22Rv1 (cell line): ENCODE measurements at regions not wholly inside any gene's neighbourhood (a gene's known extent, or its start where the extent isn't known, plus 50 kb on each side); places are given as distances from the start of the nearest gene placed in this dataset.

ENCODE experiments used
- H3K27ac ChIP-seq: fragments of 450-650 bp; 2 replicates; pipeline ENCODE4 v1.5.1; 2017
- ZFX ChIP-seq: fragments of 450-650 bp; IDR thresholded peaks from 2 replicates; pipeline ENCODE4 v1.6.1; 2017; ENCODE audit warnings: antibody characterized with exemption, borderline replicate concordance
- TF ChIP-seq, protein P1 (sequence below): fragments of 450-650 bp; IDR thresholded peaks from 2 replicates; pipeline ENCODE4 v1.5.1; 2017; ENCODE audit warnings: mild to moderate bottlenecking

DNA sequence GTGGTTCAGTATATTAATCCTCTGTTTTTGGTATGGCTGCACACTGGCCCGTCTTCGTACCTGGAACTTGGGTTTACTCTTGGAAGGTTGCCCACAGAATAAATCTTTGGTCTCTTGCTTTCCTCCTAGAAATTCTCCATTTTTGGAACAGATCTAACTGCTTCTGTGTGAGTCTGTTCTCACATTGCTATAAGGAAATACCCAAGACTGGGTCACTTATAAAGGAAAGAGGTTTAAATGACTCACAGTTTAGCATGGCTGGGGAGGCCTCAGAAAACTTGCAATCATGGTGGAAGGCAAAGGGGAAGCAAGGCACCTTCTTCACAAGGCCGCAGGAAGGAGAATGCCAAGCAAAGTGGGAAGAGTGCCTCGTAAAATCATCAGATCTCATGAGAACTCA lies 407.8 kb upstream of the PDE3A start:
- no peak overlapping the region for H3K27ac ChIP-seq
- TF ChIP-seq ZFX, result no peak
- TF ChIP-seq, protein P1, sequence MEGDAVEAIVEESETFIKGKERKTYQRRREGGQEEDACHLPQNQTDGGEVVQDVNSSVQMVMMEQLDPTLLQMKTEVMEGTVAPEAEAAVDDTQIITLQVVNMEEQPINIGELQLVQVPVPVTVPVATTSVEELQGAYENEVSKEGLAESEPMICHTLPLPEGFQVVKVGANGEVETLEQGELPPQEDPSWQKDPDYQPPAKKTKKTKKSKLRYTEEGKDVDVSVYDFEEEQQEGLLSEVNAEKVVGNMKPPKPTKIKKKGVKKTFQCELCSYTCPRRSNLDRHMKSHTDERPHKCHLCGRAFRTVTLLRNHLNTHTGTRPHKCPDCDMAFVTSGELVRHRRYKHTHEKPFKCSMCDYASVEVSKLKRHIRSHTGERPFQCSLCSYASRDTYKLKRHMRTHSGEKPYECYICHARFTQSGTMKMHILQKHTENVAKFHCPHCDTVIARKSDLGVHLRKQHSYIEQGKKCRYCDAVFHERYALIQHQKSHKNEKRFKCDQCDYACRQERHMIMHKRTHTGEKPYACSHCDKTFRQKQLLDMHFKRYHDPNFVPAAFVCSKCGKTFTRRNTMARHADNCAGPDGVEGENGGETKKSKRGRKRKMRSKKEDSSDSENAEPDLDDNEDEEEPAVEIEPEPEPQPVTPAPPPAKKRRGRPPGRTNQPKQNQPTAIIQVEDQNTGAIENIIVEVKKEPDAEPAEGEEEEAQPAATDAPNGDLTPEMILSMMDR, result no peak

DNA sequence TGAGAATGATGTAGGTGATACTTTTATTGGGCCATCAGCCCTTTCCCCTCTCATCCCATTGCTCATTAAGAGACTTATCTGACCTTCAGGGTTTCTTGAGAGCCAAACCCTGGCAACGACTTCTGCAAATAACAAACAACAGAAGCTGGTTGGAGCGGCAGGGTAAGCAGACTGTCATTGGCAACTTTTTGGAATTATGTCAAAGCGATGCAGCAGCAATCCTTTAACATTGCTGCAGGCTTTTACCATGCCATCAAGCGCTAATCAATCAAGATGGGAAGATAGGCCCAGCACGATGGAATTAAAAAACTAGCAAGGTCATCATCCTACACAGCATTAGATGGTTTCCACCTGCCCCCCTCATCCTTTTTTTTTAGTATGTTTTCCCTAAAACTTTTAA lies 406.1 kb upstream of the PDE3A start:
- TF ChIP-seq ZFX, result no peak
- TF ChIP-seq, protein P1, result no peak
- no peak overlapping the region for H3K27ac ChIP-seq

DNA sequence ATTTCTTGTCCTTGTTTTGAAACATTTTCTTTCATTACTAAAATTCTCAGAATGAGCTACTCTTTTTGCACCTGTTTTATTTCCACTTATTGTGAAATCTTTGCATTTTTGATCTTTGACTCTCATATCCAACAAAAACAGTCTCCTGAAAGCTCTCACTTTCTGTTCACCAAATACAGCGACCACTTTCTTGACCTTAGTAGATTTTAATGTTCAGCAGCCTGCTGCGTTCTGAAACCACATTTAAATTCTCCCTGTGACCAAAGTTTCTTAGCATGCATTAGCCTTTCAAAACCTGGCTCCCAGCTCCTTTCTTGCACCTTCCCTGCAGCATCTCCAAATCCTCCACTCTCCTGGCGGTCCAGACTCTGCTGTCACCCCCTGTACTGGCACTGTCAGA lies 404.4 kb upstream of the PDE3A start:
- H3K27ac ChIP-seq, result no peak overlapping the region
- TF ChIP-seq, protein P1, result no peak
- TF ChIP-seq ZFX, result no peak

DNA sequence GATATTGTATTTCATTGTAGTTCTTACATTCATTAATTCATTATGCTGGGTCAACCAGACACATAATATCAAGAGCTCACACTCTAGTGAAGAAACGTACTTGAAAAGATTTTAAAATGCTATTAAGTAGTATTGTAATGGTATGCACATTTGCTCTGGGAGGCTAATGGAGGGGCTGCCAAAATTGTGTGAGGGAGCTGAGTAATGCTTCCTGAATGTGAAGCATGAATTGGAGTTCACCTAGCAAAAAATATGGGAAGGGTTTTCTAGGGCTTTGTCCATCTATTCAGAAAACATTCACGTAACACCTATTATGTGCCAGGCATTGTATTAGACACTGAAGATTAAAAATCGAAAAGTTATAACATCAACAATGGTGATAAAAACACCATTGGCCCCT lies 403.8 kb upstream of the PDE3A start:
- H3K27ac ChIP-seq, result no peak overlapping the region
- TF ChIP-seq, protein P1, result no peak
- no peak for TF ChIP-seq ZFX

DNA sequence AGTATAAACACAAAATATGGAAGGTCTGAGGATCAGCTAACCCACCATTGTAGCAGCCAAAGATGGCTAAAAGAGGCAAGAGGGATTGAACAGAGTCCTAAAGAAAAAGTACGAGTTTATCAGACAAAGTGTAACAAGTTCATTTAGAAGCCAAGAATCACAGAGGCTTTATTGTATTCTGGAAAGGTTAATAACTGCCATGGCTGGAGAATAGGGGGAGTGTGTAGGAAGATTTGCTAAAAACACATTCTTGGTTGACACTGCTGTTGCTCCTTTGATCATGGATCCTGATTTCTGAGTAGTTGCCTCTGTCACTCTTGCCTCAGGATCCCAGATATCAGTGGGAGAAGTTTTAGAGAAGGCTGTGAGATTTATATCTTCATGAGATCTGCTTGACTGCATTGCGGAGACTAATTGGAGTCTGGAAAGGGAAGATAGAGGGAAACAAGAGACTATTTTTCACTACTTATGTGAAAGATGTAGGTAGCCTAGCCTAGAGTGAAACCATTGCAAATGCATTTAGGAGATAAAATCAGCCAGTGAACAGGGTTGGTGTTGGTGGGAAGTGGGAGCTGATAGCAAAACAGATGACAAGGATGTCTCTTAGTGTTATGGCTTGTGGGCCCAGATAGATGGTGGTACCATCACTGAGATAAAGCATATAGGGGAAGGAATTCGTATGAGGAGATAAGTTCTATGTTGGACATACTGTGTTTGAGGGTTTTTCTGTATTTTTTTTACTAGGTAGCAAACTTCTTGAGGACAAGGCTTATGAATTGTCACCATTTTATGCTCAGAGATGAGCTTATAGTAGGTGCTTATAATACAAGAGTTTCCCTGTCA lies 402.9 kb upstream of the PDE3A start:
- H3K27ac ChIP-seq, result no peak overlapping the region
- TF ChIP-seq, protein P1, result no peak
- no peak for TF ChIP-seq ZFX

DNA sequence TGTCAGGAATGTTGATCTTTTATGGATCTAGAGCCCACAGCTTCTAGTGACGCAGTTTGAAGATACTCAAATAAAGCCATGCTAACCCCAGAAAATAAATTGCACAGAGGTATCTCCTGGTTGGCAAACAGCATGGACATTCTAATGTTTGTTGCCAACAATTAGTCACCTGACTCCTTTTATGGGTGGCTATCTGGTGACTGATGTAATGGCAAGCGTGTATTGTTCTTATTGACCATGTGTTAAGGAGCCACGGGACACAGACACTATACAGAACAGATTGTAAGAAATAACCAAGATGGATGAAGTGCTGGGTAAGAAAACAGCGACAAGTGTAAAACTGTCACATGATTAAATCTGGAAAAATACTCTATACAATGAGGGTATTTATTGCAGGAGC lies 401.3 kb upstream of the PDE3A start:
- H3K27ac ChIP-seq, result no peak overlapping the region
- no peak for TF ChIP-seq ZFX
- TF ChIP-seq, protein P1, result no peak

DNA sequence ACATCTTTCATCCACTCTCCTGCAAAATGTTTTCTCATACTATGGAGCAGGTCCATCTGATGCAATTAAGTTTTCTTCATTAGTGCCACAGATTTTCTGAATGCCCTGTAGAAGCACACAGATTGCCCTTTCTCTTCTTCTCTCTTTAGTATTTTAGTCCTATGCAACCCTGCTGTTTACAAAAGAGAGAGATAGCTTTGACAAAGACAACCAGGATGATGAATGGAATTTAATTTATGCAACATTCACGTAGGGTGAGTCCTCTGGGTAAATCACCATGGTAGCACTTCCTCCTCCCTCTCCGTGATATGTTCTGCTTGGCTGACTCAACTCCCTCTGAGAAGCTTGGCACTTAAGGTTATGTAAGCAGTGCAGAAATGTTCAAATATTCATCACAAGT lies 400.9 kb upstream of the PDE3A start:
- TF ChIP-seq ZFX, result no peak
- TF ChIP-seq, protein P1, result no peak
- H3K27ac ChIP-seq, result no peak overlapping the region
